IMR-90 (cell line): ENCODE measurements at regions not wholly inside any gene's neighbourhood (a gene's known extent, or its start where the extent isn't known, plus 50 kb on each side); places are given as distances from the start of the nearest gene placed in this dataset.

Experiments used
- BHLHE40 ChIP-seq: fragments of 150-350 bp; IDR thresholded peaks from 2 replicates; pipeline ENCODE4 v1.6.1; 2016; ENCODE audit warnings: mild to moderate bottlenecking, low read depth, low read length
- CEBPB ChIP-seq: IDR thresholded peaks from 2 replicates; pipeline ENCODE4 v1.6.1; 2012; ENCODE audit warnings: low read depth, low read length, improper control_type of control experiment
- MAFK ChIP-seq: IDR thresholded peaks from 2 replicates; pipeline ENCODE4 v1.6.1; 2012; ENCODE audit warnings: low read depth, low read length, improper control_type of control experiment
- MXI1 ChIP-seq: IDR thresholded peaks from 2 replicates; pipeline ENCODE4 v1.6.1; 2012; ENCODE audit warnings: low read depth, mild to moderate bottlenecking, low read length, moderate library complexity, borderline replicate concordance
- POLR2A ChIP-seq: IDR thresholded peaks from 2 replicates; pipeline ENCODE4 v1.6.1; 2012; ENCODE audit warnings: mild to moderate bottlenecking, low read depth, low read length
- RCOR1 ChIP-seq: IDR thresholded peaks from 2 replicates; pipeline ENCODE4 v1.6.1; 2012; ENCODE audit warnings: mild to moderate bottlenecking, low read length, improper control_type of control experiment; ENCODE audit not compliant: insufficient replicate concordance
- RFX5 ChIP-seq: IDR thresholded peaks from 2 replicates; pipeline ENCODE4 v1.8.0; 2012; ENCODE audit warnings: low read depth, mild to moderate bottlenecking, low read length, moderate library complexity
- TF ChIP-seq, protein P1 (sequence below): conservative IDR thresholded peaks from 2 replicates; pipeline ENCODE4 v1.5.1; 2012; ENCODE audit warnings: mild to moderate bottlenecking, low read depth, low read length, improper control_type of control experiment
- TF ChIP-seq, protein P2 (sequence below): fragments of 150-350 bp; IDR thresholded peaks from 2 replicates; pipeline ENCODE4 v1.6.1; 2016; ENCODE audit warnings: low read depth, mild to moderate bottlenecking, low read length, moderate library complexity, borderline replicate concordance

DNA sequence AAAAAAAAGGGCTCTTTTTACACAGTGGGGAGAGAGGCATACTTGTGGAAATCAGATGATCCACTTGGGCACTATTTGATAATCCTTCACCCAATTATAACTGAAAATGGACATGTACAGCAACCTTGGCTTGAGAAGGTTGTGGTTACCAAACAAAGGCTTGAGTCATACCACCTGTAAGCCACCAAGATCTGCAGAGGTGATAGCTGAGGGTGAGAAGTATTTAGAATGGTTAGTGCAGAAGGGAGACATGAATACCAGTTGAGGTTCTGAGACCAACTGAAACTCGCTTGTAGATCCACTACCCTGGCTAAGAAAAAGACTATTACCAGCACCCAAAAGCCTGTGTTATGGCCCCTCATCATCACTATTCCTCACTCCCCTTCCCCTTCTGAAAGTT is 614.0 kb downstream of the STIM2 start:
- TF ChIP-seq, protein P1, sequence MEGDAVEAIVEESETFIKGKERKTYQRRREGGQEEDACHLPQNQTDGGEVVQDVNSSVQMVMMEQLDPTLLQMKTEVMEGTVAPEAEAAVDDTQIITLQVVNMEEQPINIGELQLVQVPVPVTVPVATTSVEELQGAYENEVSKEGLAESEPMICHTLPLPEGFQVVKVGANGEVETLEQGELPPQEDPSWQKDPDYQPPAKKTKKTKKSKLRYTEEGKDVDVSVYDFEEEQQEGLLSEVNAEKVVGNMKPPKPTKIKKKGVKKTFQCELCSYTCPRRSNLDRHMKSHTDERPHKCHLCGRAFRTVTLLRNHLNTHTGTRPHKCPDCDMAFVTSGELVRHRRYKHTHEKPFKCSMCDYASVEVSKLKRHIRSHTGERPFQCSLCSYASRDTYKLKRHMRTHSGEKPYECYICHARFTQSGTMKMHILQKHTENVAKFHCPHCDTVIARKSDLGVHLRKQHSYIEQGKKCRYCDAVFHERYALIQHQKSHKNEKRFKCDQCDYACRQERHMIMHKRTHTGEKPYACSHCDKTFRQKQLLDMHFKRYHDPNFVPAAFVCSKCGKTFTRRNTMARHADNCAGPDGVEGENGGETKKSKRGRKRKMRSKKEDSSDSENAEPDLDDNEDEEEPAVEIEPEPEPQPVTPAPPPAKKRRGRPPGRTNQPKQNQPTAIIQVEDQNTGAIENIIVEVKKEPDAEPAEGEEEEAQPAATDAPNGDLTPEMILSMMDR, result no peak
- no peak for TF ChIP-seq MAFK
- TF ChIP-seq RFX5, result no peak
- no peak for TF ChIP-seq POLR2A
- TF ChIP-seq MXI1, result no peak
- no peak for TF ChIP-seq BHLHE40
- no peak for TF ChIP-seq CEBPB
- TF ChIP-seq, protein P2, sequence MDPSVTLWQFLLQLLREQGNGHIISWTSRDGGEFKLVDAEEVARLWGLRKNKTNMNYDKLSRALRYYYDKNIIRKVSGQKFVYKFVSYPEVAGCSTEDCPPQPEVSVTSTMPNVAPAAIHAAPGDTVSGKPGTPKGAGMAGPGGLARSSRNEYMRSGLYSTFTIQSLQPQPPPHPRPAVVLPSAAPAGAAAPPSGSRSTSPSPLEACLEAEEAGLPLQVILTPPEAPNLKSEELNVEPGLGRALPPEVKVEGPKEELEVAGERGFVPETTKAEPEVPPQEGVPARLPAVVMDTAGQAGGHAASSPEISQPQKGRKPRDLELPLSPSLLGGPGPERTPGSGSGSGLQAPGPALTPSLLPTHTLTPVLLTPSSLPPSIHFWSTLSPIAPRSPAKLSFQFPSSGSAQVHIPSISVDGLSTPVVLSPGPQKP, result no peak
- no peak for TF ChIP-seq RCOR1
